Endothelial cell (in vitro differentiated cells): ENCODE measurements at regions not wholly inside any gene's neighbourhood (a gene's known extent, or its start where the extent isn't known, plus 50 kb on each side); places are given as distances from the start of the nearest gene placed in this dataset.

Experiments
- DNase-seq: peaks from one replicate; pipeline ENCODE4 v3.0.0; 2021; ENCODE audit warnings: low spot score
- H3K27ac Mint-ChIP-seq: one replicate; pipeline ENCODE4 v1.8.0; 2021; ENCODE audit warnings: mixed read lengths, inconsistent platforms; ENCODE audit not compliant: unreplicated experiment
- H3K27me3 Mint-ChIP-seq: one replicate; pipeline ENCODE4 v1.8.0; 2021; ENCODE audit warnings: mild to moderate bottlenecking, moderate library complexity, mixed read lengths, inconsistent platforms; ENCODE audit not compliant: unreplicated experiment
- H3K36me3 Mint-ChIP-seq: one replicate; pipeline ENCODE4 v1.8.0; 2021; ENCODE audit warnings: mild to moderate bottlenecking, low read depth, mixed read lengths, inconsistent platforms; ENCODE audit not compliant: unreplicated experiment
- H3K4me1 Mint-ChIP-seq: one replicate; pipeline ENCODE4 v1.8.0; 2021; ENCODE audit warnings: mild to moderate bottlenecking, mixed read lengths, inconsistent platforms; ENCODE audit not compliant: unreplicated experiment
- H3K4me3 Mint-ChIP-seq: one replicate; pipeline ENCODE4 v1.8.0; 2021; ENCODE audit warnings: mild to moderate bottlenecking, mixed read lengths, inconsistent platforms; ENCODE audit not compliant: unreplicated experiment
- H3K9me3 Mint-ChIP-seq: one replicate; pipeline ENCODE4 v1.8.0; 2021; ENCODE audit warnings: mixed read lengths, inconsistent platforms; ENCODE audit not compliant: unreplicated experiment
- TF ChIP-seq, protein P1 (sequence below): fragments of 200-600 bp; sonication (generic); IDR thresholded peaks from one replicate; pipeline ENCODE4 v1.5.0; 2021; ENCODE audit warnings: antibody characterized with exemption; ENCODE audit not compliant: unreplicated experiment

DNA sequence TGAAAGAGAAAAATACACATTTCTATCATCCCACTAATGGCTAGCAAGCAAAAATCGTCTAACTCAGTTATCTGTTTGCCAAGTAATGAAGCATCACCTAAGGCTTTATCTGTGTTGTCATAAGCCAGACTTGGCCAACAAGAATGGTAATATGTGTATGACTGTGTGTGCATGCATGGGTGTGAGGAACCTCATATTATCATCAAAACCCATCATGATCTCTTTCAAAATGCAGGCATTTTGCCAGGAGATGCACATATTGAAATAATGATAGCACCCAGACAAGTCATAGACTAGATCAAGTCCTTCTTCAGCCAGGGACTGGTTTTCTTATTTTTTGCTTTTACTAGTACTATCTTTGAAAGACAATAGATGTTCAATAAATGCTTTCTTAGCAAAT is 172.5 kb upstream of the FMR1 start:
- Mint-ChIP-seq H3K4me3 (no peak overlapping the region), H3K36me3 (no peaks in the 10 kb centered on the region), H3K27me3 (peaks cover 5% of the 10 kb centered on the region)

GRCh38 chrX:147741776-147742175 is 169.9 kb upstream of the FMR1 start:
- Mint-ChIP-seq H3K27ac (no peak overlapping the region), H3K4me1 (no peaks in the 10 kb centered on the region), H3K9me3 (no peaks in the 10 kb centered on the region), H3K4me3 (no peak overlapping the region), H3K36me3 (no peaks in the 10 kb centered on the region), H3K27me3 (peaks cover 5% of the 10 kb centered on the region)
- no peak for DNase-seq
- TF ChIP-seq, protein P1, sequence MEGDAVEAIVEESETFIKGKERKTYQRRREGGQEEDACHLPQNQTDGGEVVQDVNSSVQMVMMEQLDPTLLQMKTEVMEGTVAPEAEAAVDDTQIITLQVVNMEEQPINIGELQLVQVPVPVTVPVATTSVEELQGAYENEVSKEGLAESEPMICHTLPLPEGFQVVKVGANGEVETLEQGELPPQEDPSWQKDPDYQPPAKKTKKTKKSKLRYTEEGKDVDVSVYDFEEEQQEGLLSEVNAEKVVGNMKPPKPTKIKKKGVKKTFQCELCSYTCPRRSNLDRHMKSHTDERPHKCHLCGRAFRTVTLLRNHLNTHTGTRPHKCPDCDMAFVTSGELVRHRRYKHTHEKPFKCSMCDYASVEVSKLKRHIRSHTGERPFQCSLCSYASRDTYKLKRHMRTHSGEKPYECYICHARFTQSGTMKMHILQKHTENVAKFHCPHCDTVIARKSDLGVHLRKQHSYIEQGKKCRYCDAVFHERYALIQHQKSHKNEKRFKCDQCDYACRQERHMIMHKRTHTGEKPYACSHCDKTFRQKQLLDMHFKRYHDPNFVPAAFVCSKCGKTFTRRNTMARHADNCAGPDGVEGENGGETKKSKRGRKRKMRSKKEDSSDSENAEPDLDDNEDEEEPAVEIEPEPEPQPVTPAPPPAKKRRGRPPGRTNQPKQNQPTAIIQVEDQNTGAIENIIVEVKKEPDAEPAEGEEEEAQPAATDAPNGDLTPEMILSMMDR, result no peak

More for the DNA sequence above, 172.5 kb upstream of the FMR1 start:
- Mint-ChIP-seq H3K9me3 (no peaks in the 10 kb centered on the region), H3K4me1 (no peaks in the 10 kb centered on the region), H3K27ac (no peak overlapping the region)
- no peak for DNase-seq
- TF ChIP-seq, protein P1, result no peak

DNA sequence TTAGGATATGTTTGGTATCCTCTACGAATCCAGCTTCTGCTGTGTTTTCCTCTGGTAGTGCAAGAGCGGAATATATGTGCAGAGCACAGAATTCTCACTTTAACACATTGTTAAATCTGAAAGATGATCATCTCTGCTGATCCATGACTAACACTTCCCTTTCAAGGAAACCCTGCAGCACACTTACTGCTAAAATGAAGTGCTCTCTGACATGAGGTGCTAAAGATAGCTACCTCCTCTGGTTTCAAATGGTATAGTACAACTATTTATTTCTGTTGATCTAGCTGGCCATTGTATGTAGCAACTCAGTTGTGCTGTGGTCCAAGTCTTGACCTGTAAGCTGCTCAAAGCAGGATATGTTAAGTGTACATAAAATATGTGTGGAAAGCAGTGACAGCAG is 162.4 kb upstream of the FMR1 start:
- Mint-ChIP-seq H3K27me3 (no peaks in the 10 kb centered on the region), H3K9me3 (no peaks in the 10 kb centered on the region), H3K4me1 (no peaks in the 10 kb centered on the region), H3K27ac (no peak overlapping the region), H3K36me3 (no peaks in the 10 kb centered on the region), H3K4me3 (no peak overlapping the region)
- DNase-seq, result no peak
- TF ChIP-seq, protein P1, result no peak

GRCh38 chrX:147757750-147758149 is 154.0 kb upstream of the FMR1 start:
- Mint-ChIP-seq H3K27ac (no peak overlapping the region), H3K9me3 (no peaks in the 10 kb centered on the region), H3K27me3 (peaks cover 7% of the 10 kb centered on the region), H3K4me1 (no peaks in the 10 kb centered on the region), H3K4me3 (no peak overlapping the region), H3K36me3 (no peaks in the 10 kb centered on the region)
- TF ChIP-seq, protein P1, result no peak
- DNase-seq, result no peak

- Mint-ChIP-seq H3K4me3 (no peak overlapping the region), H3K27ac (no peak overlapping the region), H3K36me3 (no peaks in the 10 kb centered on the region), H3K27me3 (no peaks in the 10 kb centered on the region), H3K9me3 (no peaks in the 10 kb centered on the region), H3K4me1 (no peaks in the 10 kb centered on the region)
- no peak for DNase-seq
- TF ChIP-seq, protein P1, result no peak
Measured at GRCh38 chrX:147763131-147763530, 148.6 kb upstream of the FMR1 start.
